ENCODE measurements at regions not wholly inside any gene's neighbourhood (a gene's known extent, or its start where the extent isn't known, plus 50 kb on each side); places are given as distances from the start of the nearest gene placed in this dataset.

GRCh38 chr11:81070948-81071347 is 1630.1 kb upstream of the TENM4 start:
- TF ChIP-seq POLR2A (IDR thresholded peaks at IDR 0.05) (no peak), EP300 (IDR thresholded peaks at IDR 0.05) (no peak), POLR2AphosphoS5 (IDR thresholded peaks at IDR 0.05) (no peak), CTCF (IDR thresholded peaks at IDR 0.05) (no peak)
- DNase-seq (no peak), ATAC-seq (ENCODE audit: low FRiP score in 2 of 2) (no peak)
- H3K36me3 ChIP-seq = no peaks in the 10 kb centered on the region
- no peak overlapping the region for H3K27ac ChIP-seq
- no peaks in the 10 kb centered on the region for H3K4me1 ChIP-seq
- WGBS, 2 donors = 23 to 40% methylated on average over 4 of the region's 4 CpGs
- H3K4me3 ChIP-seq = no peak overlapping the region
- no peaks in the 10 kb centered on the region for H3K9me3 ChIP-seq
- H3K27me3 ChIP-seq = no peaks in the 10 kb centered on the region

- DNase-seq (no peak), ATAC-seq (ENCODE audit: low FRiP score in 2 of 2) (no peak)
- no peaks in the 10 kb centered on the region for H3K9me3 ChIP-seq
- H3K36me3 ChIP-seq = no peaks in the 10 kb centered on the region
- WGBS, 2 donors = 17 to 23% methylated on average over 1 of the region's 1 CpG
- H3K4me1 ChIP-seq = no peaks in the 10 kb centered on the region
- no peak overlapping the region for H3K4me3 ChIP-seq
- H3K27ac ChIP-seq = no peak overlapping the region
- TF ChIP-seq POLR2AphosphoS5 (IDR thresholded peaks at IDR 0.05) (no peak), CTCF (IDR thresholded peaks at IDR 0.05) (no peak), POLR2A (IDR thresholded peaks at IDR 0.05) (no peak), EP300 (IDR thresholded peaks at IDR 0.05) (no peak)
- H3K27me3 ChIP-seq = no peaks in the 10 kb centered on the region
Observed at GRCh38 chr11:81059356-81059755, 1618.5 kb upstream of the TENM4 start.

GRCh38 chr11:81052344-81053158 is 1611.7 kb upstream of the TENM4 start:
- no peaks in the 10 kb centered on the region for H3K27me3 ChIP-seq
- H3K27ac ChIP-seq = no peak overlapping the region
- no peaks in the 10 kb centered on the region for H3K4me1 ChIP-seq
- H3K4me3 ChIP-seq = no peak overlapping the region
- H3K36me3 ChIP-seq = no peaks in the 10 kb centered on the region
- 89 to 97% methylated on average over 3 of the region's 3 CpGs for WGBS, 2 donors
- ATAC-seq (ENCODE audit: low FRiP score in 2 of 2) (no peak), DNase-seq (no peak)
- no peaks in the 10 kb centered on the region for H3K9me3 ChIP-seq
- no peak for TF ChIP-seq POLR2A (IDR thresholded peaks at IDR 0.05)
- no peak for TF ChIP-seq EP300 (IDR thresholded peaks at IDR 0.05)
- TF ChIP-seq CTCF (IDR thresholded peaks at IDR 0.05) = no peak
- no peak for TF ChIP-seq POLR2AphosphoS5 (IDR thresholded peaks at IDR 0.05)

- Histone ChIP-seq H3K4me1 (no peaks in the 10 kb centered on the region), H3K27me3 (no peaks in the 10 kb centered on the region), H3K4me3 (no peak overlapping the region), H3K36me3 (no peaks in the 10 kb centered on the region), H3K27ac (no peak overlapping the region), H3K9me3 (peaks cover 0 to 26% (median 12%) of the 10 kb centered on the region in 4 donors)
- 24 to 39% methylated on average over 2 of the region's 2 CpGs for WGBS, 2 donors
- TF ChIP-seq EP300 (IDR thresholded peaks at IDR 0.05) (no peak), CTCF (IDR thresholded peaks at IDR 0.05) (no peak), POLR2A (IDR thresholded peaks at IDR 0.05) (no peak), POLR2AphosphoS5 (IDR thresholded peaks at IDR 0.05) (no peak)
- no peak for DNase-seq
- ATAC-seq (ENCODE audit: low FRiP score in 2 of 2) = peak in 1 of 2 donors; percentile 17
Observed at GRCh38 chr11:81039916-81040524, 1599.2 kb upstream of the TENM4 start.
